HEK293 (cell line): ENCODE measurements at regions not wholly inside any gene's neighbourhood (a gene's known extent, or its start where the extent isn't known, plus 50 kb on each side); places are given as distances from the start of the nearest gene placed in this dataset.

ENCODE experiments used
- CTCF ChIA-PET: fragments of 350-600 bp; formaldehyde crosslinking; extraction: SDS; loops from one replicate; lab custom pipeline; 2021; ENCODE audit warnings: antibody characterized with exemption; lab: Yijun Ruan, JAX
- POLR2A ChIA-PET: fragments of 300-600 bp; formaldehyde crosslinking; extraction: SDS; loops from one replicate; lab custom pipeline; 2020; ENCODE audit warnings: antibody characterized with exemption, inconsistent platforms; lab: Yijun Ruan, JAX
- H3K27ac ChIP-seq: fragments of 200-500 bp; sonication (Bioruptor generic); 2 replicates; pipeline ENCODE4 v1.5.1; 2014; ENCODE audit warnings: low read depth, low read length, control low read depth, inconsistent platforms; ENCODE audit errors: extremely low read depth
- H3K36me3 ChIP-seq, 2 experiments: fragments of 200-500 bp in 1 of 2; sonication (Bioruptor generic) in 1 of 2; 1 replicate in 1 of 2; 2 replicates in 1 of 2; pipeline ENCODE4 v1.5.1; 2014 to 2017; ENCODE audit warnings: inconsistent platforms in 2 of 2, low read length in 2 of 2; ENCODE audit not compliant: control insufficient read depth in 2 of 2, insufficient read depth in 1 of 2
- H3K4me1 ChIP-seq: fragments of 200-500 bp; sonication (Bioruptor generic); 2 replicates; pipeline ENCODE4 v1.5.1; 2014; ENCODE audit warnings: mild to moderate bottlenecking, low read length, inconsistent platforms; ENCODE audit not compliant: control insufficient read depth, insufficient read depth
- H3K4me3 ChIP-seq: 2 replicates; pipeline ENCODE4 v1.5.1; 2011; ENCODE audit warnings: low read depth, mild to moderate bottlenecking, control low read depth, low read length, moderate library complexity
- H3K9me3 ChIP-seq: fragments of 200-500 bp; sonication (Bioruptor generic); 2 replicates; pipeline ENCODE4 v1.5.1; 2014; ENCODE audit warnings: low read depth, low read length, inconsistent platforms; ENCODE audit not compliant: control insufficient read depth, insufficient read depth
- HIC1 ChIP-seq: fragments of 450-650 bp; formaldehyde crosslinking; IDR thresholded peaks from 2 replicates; pipeline ENCODE4 v1.5.1; 2016; ENCODE audit warnings: missing biosample characterization, missing genetic modification characterization
- HOXC10 ChIP-seq: sonication (generic); formaldehyde crosslinking; IDR thresholded peaks from 2 replicates; pipeline ENCODE4 v1.8.1; 2023; ENCODE audit warnings: mild to moderate bottlenecking, missing genetic modification reagents
- KLF8 ChIP-seq: fragments of 450-650 bp; formaldehyde crosslinking; IDR thresholded peaks from 2 replicates; pipeline ENCODE4 v1.5.1; 2016; ENCODE audit warnings: missing biosample characterization, missing genetic modification characterization
- PRDM6 ChIP-seq: fragments of 450-650 bp; formaldehyde crosslinking; IDR thresholded peaks from 2 replicates; pipeline ENCODE4 v1.5.1; 2017; ENCODE audit warnings: missing biosample characterization, missing genetic modification characterization
- SP2 ChIP-seq: fragments of 450-650 bp; formaldehyde crosslinking; IDR thresholded peaks from 2 replicates; pipeline ENCODE4 v1.5.1; 2016; ENCODE audit warnings: missing biosample characterization, missing genetic modification characterization
- SP7 ChIP-seq: fragments of 450-650 bp; formaldehyde crosslinking; IDR thresholded peaks from 2 replicates; pipeline ENCODE4 v1.5.1; 2016; ENCODE audit warnings: missing biosample characterization, missing genetic modification characterization
- ZBTB1 ChIP-seq: fragments of 450-650 bp; formaldehyde crosslinking; IDR thresholded peaks from 2 replicates; pipeline ENCODE4 v1.5.1; 2016; ENCODE audit warnings: missing biosample characterization, missing genetic modification characterization
- ZNF157 ChIP-seq: fragments of 450-650 bp; formaldehyde crosslinking; IDR thresholded peaks from 2 replicates; pipeline ENCODE4 v1.5.1; 2016; ENCODE audit warnings: missing biosample characterization, missing genetic modification characterization
- ZNF274 ChIP-seq, 2 experiments: fragments of 200-500 bp in 1 of 2; fragments of 450-650 bp in 1 of 2; sonication (Bioruptor generic) in 1 of 2; formaldehyde crosslinking in 1 of 2; IDR thresholded peaks; 2 replicates each; pipeline versions ENCODE4 v1.5.1 to v1.6.1; 2014 to 2016; ENCODE audit warnings: borderline replicate concordance in 1 of 2, inconsistent platforms in 1 of 2, low read length in 1 of 2, missing biosample characterization in 1 of 2, missing genetic modification characterization in 1 of 2
- ZNF394 ChIP-seq: fragments of 450-650 bp; formaldehyde crosslinking; IDR thresholded peaks from 2 replicates; pipeline ENCODE4 v1.5.1; 2016; ENCODE audit warnings: missing biosample characterization, missing genetic modification characterization, mild to moderate bottlenecking, moderate library complexity, borderline replicate concordance
- ZNF404 ChIP-seq: fragments of 450-650 bp; formaldehyde crosslinking; IDR thresholded peaks from 2 replicates; pipeline ENCODE4 v1.5.1; 2017; ENCODE audit warnings: missing biosample characterization, missing genetic modification characterization
- ZNF416 ChIP-seq: fragments of 450-650 bp; formaldehyde crosslinking; IDR thresholded peaks from 2 replicates; pipeline ENCODE4 v1.5.1; 2016; ENCODE audit warnings: missing biosample characterization, missing genetic modification characterization
- ZNF513 ChIP-seq: fragments of 450-650 bp; IDR thresholded peaks from 2 replicates; pipeline ENCODE4 v1.5.1; 2018; ENCODE audit warnings: missing biosample characterization, missing genetic modification characterization
- ZNF530 ChIP-seq: fragments of 450-650 bp; formaldehyde crosslinking; IDR thresholded peaks from 2 replicates; pipeline ENCODE4 v1.5.1; 2016; ENCODE audit warnings: low read depth, missing biosample characterization, missing genetic modification characterization
- ZNF561 ChIP-seq: fragments of 450-650 bp; IDR thresholded peaks from 2 replicates; pipeline ENCODE4 v1.5.1; 2018; ENCODE audit warnings: missing biosample characterization, missing genetic modification characterization, borderline replicate concordance
- ZXDB ChIP-seq: fragments of 450-650 bp; formaldehyde crosslinking; IDR thresholded peaks from 2 replicates; pipeline ENCODE4 v1.5.1; 2016; ENCODE audit warnings: missing biosample characterization, missing genetic modification characterization
- TF ChIP-seq, protein P1 (sequence below): fragments of 450-650 bp; formaldehyde crosslinking; IDR thresholded peaks from 2 replicates; pipeline ENCODE4 v1.5.1; 2016; ENCODE audit warnings: missing biosample characterization, missing genetic modification characterization
- TF ChIP-seq, protein P2 (sequence below): fragments of 450-650 bp; formaldehyde crosslinking; IDR thresholded peaks from 2 replicates; pipeline ENCODE4 v1.5.1; 2017; ENCODE audit warnings: missing biosample characterization, mild to moderate bottlenecking, missing genetic modification characterization, moderate library complexity
- TF ChIP-seq, protein P3 (sequence below): fragments of 450-650 bp; formaldehyde crosslinking; IDR thresholded peaks from 2 replicates; pipeline ENCODE4 v1.5.1; 2016; ENCODE audit warnings: missing biosample characterization, missing genetic modification characterization

DNA sequence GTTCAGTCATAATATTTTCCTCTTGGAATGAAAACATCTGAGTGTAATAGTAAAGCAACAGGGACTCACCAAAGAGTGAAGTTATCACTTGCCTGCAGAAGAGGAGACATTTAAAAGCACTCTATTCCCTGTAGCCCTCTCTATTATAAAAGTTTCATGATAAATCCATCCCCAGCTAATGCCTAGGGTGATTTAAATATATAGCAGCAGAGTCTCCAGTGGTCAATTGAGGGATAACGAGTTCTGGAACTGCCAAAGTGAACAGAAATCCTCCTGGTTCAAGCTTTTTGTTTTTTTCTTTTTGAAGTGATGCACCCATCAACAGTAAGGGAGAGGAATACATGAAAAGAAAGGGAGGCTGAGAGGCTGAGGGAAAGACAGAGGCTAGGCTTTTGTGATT is 87.3 kb downstream of the EVX1 start:
- TF ChIP-seq SP7 (tag by site-specific recombination) (no peak), ZBTB1 (no peak), ZNF404 (no peak), ZNF394 (tag by site-specific recombination) (no peak), HIC1 (tag by site-specific recombination) (no peak), HOXC10 (CRISPR knock-in tag) (no peak), ZNF416 (tag by site-specific recombination) (no peak), ZXDB (no peak), ZNF561 (tag by site-specific recombination) (no peak), ZNF274 (IDR thresholded peaks at IDR 0.05; ENCODE audit: low read length) (no peak), ZNF274 (tag by site-specific recombination; IDR thresholded peaks at IDR 0.05; ENCODE audit: borderline replicate concordance) (no peak), ZNF513 (tag by site-specific recombination) (no peak), ZNF530 (tag by site-specific recombination) (no peak), PRDM6 (no peak), KLF8 (tag by site-specific recombination) (no peak), ZNF157 (tag by site-specific recombination) (no peak), SP2 (tag by site-specific recombination) (no peak)
- TF ChIP-seq, protein P1, sequence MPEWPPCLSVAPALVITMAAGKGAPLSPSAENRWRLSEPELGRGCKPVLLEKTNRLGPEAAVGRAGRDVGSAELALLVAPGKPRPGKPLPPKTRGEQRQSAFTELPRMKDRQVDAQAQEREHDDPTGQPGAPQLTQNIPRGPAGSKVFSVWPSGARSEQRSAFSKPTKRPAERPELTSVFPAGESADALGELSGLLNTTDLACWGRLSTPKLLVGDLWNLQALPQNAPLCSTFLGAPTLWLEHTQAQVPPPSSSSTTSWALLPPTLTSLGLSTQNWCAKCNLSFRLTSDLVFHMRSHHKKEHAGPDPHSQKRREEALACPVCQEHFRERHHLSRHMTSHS (tag by site-specific recombination), result no peak
- TF ChIP-seq, protein P2, sequence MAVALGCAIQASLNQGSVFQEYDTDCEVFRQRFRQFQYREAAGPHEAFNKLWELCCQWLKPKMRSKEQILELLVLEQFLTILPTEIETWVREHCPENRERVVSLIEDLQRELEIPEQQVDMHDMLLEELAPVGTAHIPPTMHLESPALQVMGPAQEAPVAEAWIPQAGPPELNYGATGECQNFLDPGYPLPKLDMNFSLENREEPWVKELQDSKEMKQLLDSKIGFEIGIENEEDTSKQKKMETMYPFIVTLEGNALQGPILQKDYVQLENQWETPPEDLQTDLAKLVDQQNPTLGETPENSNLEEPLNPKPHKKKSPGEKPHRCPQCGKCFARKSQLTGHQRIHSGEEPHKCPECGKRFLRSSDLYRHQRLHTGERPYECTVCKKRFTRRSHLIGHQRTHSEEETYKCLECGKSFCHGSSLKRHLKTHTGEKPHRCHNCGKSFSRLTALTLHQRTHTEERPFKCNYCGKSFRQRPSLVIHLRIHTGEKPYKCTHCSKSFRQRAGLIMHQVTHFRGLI (tag by site-specific recombination), result no peak
- TF ChIP-seq, protein P3, sequence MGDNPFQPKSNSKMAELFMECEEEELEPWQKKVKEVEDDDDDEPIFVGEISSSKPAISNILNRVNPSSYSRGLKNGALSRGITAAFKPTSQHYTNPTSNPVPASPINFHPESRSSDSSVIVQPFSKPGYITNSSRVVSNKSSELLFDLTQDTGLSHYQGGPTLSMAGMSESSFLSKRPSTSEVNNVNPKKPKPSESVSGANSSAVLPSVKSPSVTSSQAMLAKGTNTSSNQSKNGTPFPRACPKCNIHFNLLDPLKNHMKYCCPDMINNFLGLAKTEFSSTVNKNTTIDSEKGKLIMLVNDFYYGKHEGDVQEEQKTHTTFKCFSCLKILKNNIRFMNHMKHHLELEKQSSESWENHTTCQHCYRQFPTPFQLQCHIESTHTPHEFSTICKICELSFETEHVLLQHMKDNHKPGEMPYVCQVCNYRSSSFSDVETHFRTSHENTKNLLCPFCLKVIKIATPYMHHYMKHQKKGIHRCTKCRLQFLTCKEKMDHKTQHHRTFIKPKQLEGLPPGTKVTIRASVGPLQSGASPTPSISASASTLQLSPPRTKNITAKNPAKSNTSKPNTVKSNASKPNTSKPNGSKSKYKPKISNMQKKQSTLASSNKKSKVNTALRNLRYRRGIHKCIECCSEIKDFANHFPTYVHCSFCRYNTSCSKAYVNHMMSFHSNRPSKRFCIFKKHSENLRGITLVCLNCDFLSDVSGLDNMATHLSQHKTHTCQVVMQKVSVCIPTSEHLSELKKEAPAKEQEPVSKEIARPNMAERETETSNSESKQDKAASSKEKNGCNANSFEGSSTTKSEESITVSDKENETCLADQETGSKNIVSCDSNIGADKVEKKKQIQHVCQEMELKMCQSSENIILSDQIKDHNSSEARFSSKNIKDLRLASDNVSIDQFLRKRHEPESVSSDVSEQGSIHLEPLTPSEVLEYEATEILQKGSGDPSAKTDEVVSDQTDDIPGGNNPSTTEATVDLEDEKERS (tag by site-specific recombination), result no peak
- POLR2A ChIA-PET, result no interaction called here
- H3K4me3 ChIP-seq, result no peak overlapping the region
- no peak overlapping the region for H3K27ac ChIP-seq
- H3K4me1 ChIP-seq, result no peaks in the 10 kb centered on the region
- no peaks in the 10 kb centered on the region for H3K9me3 ChIP-seq
- no peaks in the 10 kb centered on the region for H3K36me3 ChIP-seq
- CTCF ChIA-PET, result interaction anchor here (0.7 to 2.4 kb wide), 7 partner anchors 9 to 606 kb away, joined by 3 to 7 read pairs (median 3); no protein-coding TSS in a partner anchor
